BLaER1 treated with 17β-estradiol and CSF1 and Interleukin-3, amounts not matched to agents 10 nM and 100 nM (cell line): ENCODE measurements at regions not wholly inside any gene's neighbourhood (a gene's known extent, or its start where the extent isn't known, plus 50 kb on each side); places are given as distances from the start of the nearest gene placed in this dataset.

Source experiments
- H3K27ac ChIP-seq, 11 experiments: shearing (Covaris generic); formaldehyde crosslinking; 2 replicates each; pipeline ENCODE4 v1.8.1; 2022
- H3K27me3 ChIP-seq, 11 experiments: shearing (Covaris generic); formaldehyde crosslinking; 2 replicates each; pipeline ENCODE4 v1.8.1; 2022
- H3K36me3 ChIP-seq, 11 experiments: shearing (Covaris generic); formaldehyde crosslinking; 2 replicates each; pipeline ENCODE4 v1.8.1; 2022
- H3K4me1 ChIP-seq, 10 experiments: shearing (Covaris generic); formaldehyde crosslinking; 2 replicates each; pipeline ENCODE4 v1.8.1; 2022
- H3K4me2 ChIP-seq, 11 experiments: shearing (Covaris generic); formaldehyde crosslinking; 2 replicates each; pipeline ENCODE4 v1.8.1; 2022
- H3K4me3 ChIP-seq, 10 experiments: shearing (Covaris generic); formaldehyde crosslinking; 2 replicates each; pipeline ENCODE4 v1.8.1; 2022
- H3K9ac ChIP-seq, 11 experiments: shearing (Covaris generic); formaldehyde crosslinking; 2 replicates each; pipeline ENCODE4 v1.8.1; 2022
- H3K9me3 ChIP-seq, 11 experiments: shearing (Covaris generic); formaldehyde crosslinking; replicated peaks in 1 of 11; 2 replicates each; pipeline ENCODE4 v1.8.1; 2022
- H4K20me1 ChIP-seq, 11 experiments: shearing (Covaris generic); formaldehyde crosslinking; 2 replicates each; pipeline ENCODE4 v1.8.1; 2022
- Cebpa-rat ChIP-seq, 11 experiments: shearing (Covaris generic); IDR thresholded peaks; 2 replicates each; pipeline ENCODE4 v1.8.1; 2022

GRCh38 chr11:116505298-116506262, 267.2 kb downstream of the BUD13 start:
- Histone ChIP-seq H3K36me3 (no peaks in the 10 kb centered on the region), H3K4me1 (peaks cover 0 to 14% (median 7%) of the 10 kb centered on the region in 10 experiments; a peak in 9 of 20 replicates), H3K27me3 (peaks cover 21 to 30% (median 26%) of the 10 kb centered on the region in 11 experiments), H3K9me3 (no peaks in the 10 kb centered on the region), H4K20me1 (no peaks in the 10 kb centered on the region; a peak in 2 of 22 replicates), H3K9ac (no peak overlapping the region), H3K4me2 (no peak overlapping the region), H3K4me3 (no peak overlapping the region), H3K27ac (no peak overlapping the region)
- no peak for TF ChIP-seq Cebpa-rat (IDR thresholded peaks at IDR 0.05)

- no peaks in the 10 kb centered on the region; a peak in 2 of 22 replicates for H4K20me1 ChIP-seq
- no peak for TF ChIP-seq Cebpa-rat (IDR thresholded peaks at IDR 0.05)
- H3K4me1 ChIP-seq, result peaks cover 0 to 7% (median 2%) of the 10 kb centered on the region in 10 experiments; a peak in 7 of 20 replicates
- H3K27me3 ChIP-seq, result peaks cover 29 to 39% (median 34%) of the 10 kb centered on the region in 11 experiments
- no peaks in the 10 kb centered on the region for H3K9me3 ChIP-seq
- H3K36me3 ChIP-seq, result no peaks in the 10 kb centered on the region
- no peak overlapping the region for H3K4me3 ChIP-seq
- no peak overlapping the region for H3K9ac ChIP-seq
- H3K4me2 ChIP-seq, result no peak overlapping the region
- H3K27ac ChIP-seq, result no peak overlapping the region
Observed at GRCh38 chr11:116504541-116505297, 268.1 kb downstream of the BUD13 start.

GRCh38 chr11:116503216-116504160, 269.3 kb downstream of the BUD13 start:
- peaks cover 29 to 47% (median 39%) of the 10 kb centered on the region in 11 experiments for H3K27me3 ChIP-seq
- no peak for TF ChIP-seq Cebpa-rat (IDR thresholded peaks at IDR 0.05)
- H3K4me1 ChIP-seq, result no peaks in the 10 kb centered on the region

GRCh38 chr11:116502641-116503061, 270.1 kb downstream of the BUD13 start:
- Histone ChIP-seq H3K9me3 (no peaks in the 10 kb centered on the region), H3K9ac (no peak overlapping the region), H3K4me1 (no peaks in the 10 kb centered on the region), H3K36me3 (no peaks in the 10 kb centered on the region), H3K4me2 (no peak overlapping the region), H3K27ac (no peak overlapping the region), H4K20me1 (no peaks in the 10 kb centered on the region; a peak in 1 of 22 replicates), H3K27me3 (peaks cover 29 to 47% (median 39%) of the 10 kb centered on the region in 11 experiments), H3K4me3 (no peak overlapping the region)
- no peak for TF ChIP-seq Cebpa-rat (IDR thresholded peaks at IDR 0.05)

More at GRCh38 chr11:116503216-116504160, 269.3 kb downstream of the BUD13 start:
- Histone ChIP-seq H3K4me2 (no peak overlapping the region), H3K4me3 (no peak overlapping the region), H3K9ac (no peak overlapping the region), H3K36me3 (no peaks in the 10 kb centered on the region), H3K9me3 (no peaks in the 10 kb centered on the region), H4K20me1 (no peaks in the 10 kb centered on the region; a peak in 1 of 22 replicates), H3K27ac (no peak overlapping the region)

GRCh38 chr11:116501728-116502127, 271.1 kb downstream of the BUD13 start:
- no peaks in the 10 kb centered on the region for H3K4me1 ChIP-seq
- H3K4me2 ChIP-seq, result no peak overlapping the region
- no peak overlapping the region for H3K4me3 ChIP-seq
- no peak overlapping the region for H3K27ac ChIP-seq
- no peaks in the 10 kb centered on the region; a peak in 1 of 22 replicates for H4K20me1 ChIP-seq
- H3K9me3 ChIP-seq, result no peaks in the 10 kb centered on the region
- TF ChIP-seq Cebpa-rat (IDR thresholded peaks at IDR 0.05), result no peak
- no peak overlapping the region for H3K9ac ChIP-seq
- peaks cover 29 to 47% (median 39%) of the 10 kb centered on the region in 11 experiments for H3K27me3 ChIP-seq
- H3K36me3 ChIP-seq, result no peaks in the 10 kb centered on the region

- peaks cover 29 to 47% (median 39%) of the 10 kb centered on the region in 11 experiments for H3K27me3 ChIP-seq
Observed at GRCh38 chr11:116500947-116501602, 271.7 kb downstream of the BUD13 start.

GRCh38 chr11:116500026-116500946, 272.5 kb downstream of the BUD13 start:
- Histone ChIP-seq H3K9ac (no peak overlapping the region), H3K4me3 (no peak overlapping the region), H3K4me2 (no peak overlapping the region), H3K4me1 (no peaks in the 10 kb centered on the region), H3K36me3 (no peaks in the 10 kb centered on the region), H4K20me1 (no peaks in the 10 kb centered on the region; a peak in 1 of 22 replicates), H3K9me3 (no peaks in the 10 kb centered on the region), H3K27me3 (peaks cover 29 to 47% (median 39%) of the 10 kb centered on the region in 11 experiments), H3K27ac (no peak overlapping the region)
- TF ChIP-seq Cebpa-rat (IDR thresholded peaks at IDR 0.05), result no peak

More at GRCh38 chr11:116500947-116501602, 271.7 kb downstream of the BUD13 start:
- Histone ChIP-seq H3K9ac (no peak overlapping the region), H4K20me1 (no peaks in the 10 kb centered on the region; a peak in 1 of 22 replicates), H3K4me3 (no peak overlapping the region), H3K4me2 (no peak overlapping the region), H3K36me3 (no peaks in the 10 kb centered on the region), H3K4me1 (no peaks in the 10 kb centered on the region), H3K9me3 (no peaks in the 10 kb centered on the region), H3K27ac (no peak overlapping the region)
- TF ChIP-seq Cebpa-rat (IDR thresholded peaks at IDR 0.05), result no peak
